ENCODE measurements at regions not wholly inside any gene's neighbourhood (a gene's known extent, or its start where the extent isn't known, plus 50 kb on each side); places are given as distances from the start of the nearest gene placed in this dataset.
A peak's percentile ranks its signal among the peaks of the same experiment; 100 is the strongest.
"Not testable (repeated sequence)": the region's sequence is repeated elsewhere in the genome, so short reads cannot be mapped to it uniquely, and the experiment has no call there.

DNA sequence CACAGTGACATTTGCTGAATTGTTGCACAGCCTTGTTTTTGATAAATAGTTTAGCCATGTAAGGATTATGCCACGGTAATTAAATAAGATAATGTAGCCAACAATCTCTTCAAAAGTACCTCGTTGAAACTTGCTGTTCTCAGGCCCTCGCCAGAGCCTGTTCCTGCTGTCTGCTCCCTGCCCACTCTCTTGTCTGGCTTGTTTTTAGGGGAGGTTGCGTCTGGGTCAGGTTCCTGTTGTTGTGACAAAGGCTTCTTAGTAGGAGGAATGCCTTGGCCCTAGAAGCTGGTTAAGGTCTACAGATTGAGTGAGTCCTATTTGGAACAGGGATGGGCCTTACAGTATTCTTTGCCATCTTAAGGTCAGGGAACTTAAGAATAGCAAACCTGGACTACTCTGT is 294.0 kb upstream of the NOTCH2NLA start:
- H3K9me3 ChIP-seq (ENCODE audit: control insufficient read depth in 2 of 2, insufficient read depth in 1 of 2, low read depth in 1 of 2, low read length in 1 of 2); H3K4me3 ChIP-seq (ENCODE audit: low read depth in 1 of 2, low read length in 2 of 2); H3K4me1 ChIP-seq (ENCODE audit: control insufficient read depth in 2 of 2, insufficient read depth in 2 of 2, low read length in 1 of 2); H3K27me3 ChIP-seq (ENCODE audit: control insufficient read depth in 1 of 2, insufficient read depth in 2 of 2, low read length in 2 of 2); H3K27ac ChIP-seq (ENCODE audit: low read depth in 2 of 2, low read length in 1 of 2); H3K36me3 ChIP-seq (ENCODE audit: control insufficient read depth in 2 of 2, insufficient read depth in 2 of 2, low read length in 1 of 2): not testable (repeated sequence)
- no CpG with 5 or more reads among the region's 4 CpGs for WGBS, 2 donors

DNA sequence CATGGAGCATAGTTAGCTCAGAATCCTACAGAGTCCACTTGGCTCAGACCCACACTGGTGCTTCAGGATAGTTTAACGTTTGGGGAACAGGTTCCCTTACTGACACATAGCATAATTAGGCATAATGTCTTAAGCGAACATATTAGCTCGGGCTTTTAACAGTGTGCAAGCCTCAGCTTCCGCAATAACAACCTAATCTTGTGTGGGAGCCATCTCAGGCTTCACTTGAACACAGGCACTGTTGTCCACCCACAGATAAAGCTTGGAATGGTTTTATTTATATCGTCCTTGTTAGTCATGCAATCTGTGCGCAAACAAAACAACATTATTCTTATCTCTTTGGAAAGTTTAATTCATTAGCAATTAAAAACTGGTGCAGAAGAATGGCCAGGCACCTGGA is 293.5 kb upstream of the NOTCH2NLA start:
- H3K27ac ChIP-seq (ENCODE audit: low read depth in 2 of 2, low read length in 1 of 2) = not testable (repeated sequence)

DNA sequence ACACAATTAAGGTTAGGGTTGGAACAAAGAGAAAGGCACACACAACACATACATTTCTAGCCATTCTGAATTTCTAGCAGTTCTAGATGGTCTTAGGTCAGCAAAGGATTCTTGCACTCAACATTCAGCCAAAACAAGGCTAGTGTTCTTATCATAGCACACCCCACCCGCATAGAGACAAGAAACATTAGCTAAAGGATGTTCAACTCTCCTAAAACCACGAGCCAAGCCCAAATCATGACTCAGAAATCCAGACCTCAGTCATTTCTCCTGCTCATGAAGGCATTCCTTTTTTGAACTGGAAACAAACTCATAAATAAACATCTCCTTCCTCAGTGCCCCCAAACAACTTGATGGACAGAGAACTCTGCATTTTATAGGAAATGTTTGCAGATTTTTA is 293.0 kb upstream of the NOTCH2NLA start:
- not testable (repeated sequence) for H3K4me1 ChIP-seq (ENCODE audit: control insufficient read depth in 2 of 2, insufficient read depth in 2 of 2, low read length in 1 of 2); H3K27ac ChIP-seq (ENCODE audit: low read depth in 2 of 2, low read length in 1 of 2); H3K36me3 ChIP-seq (ENCODE audit: control insufficient read depth in 2 of 2, insufficient read depth in 2 of 2, low read length in 1 of 2); H3K4me3 ChIP-seq (ENCODE audit: low read depth in 1 of 2, low read length in 2 of 2); H3K27me3 ChIP-seq (ENCODE audit: control insufficient read depth in 1 of 2, insufficient read depth in 2 of 2, low read length in 2 of 2); H3K9me3 ChIP-seq (ENCODE audit: control insufficient read depth in 2 of 2, insufficient read depth in 1 of 2, low read depth in 1 of 2, low read length in 1 of 2)
- no CpG with 5 or more reads among the region's 2 CpGs for WGBS, 2 donors

More for the DNA sequence above, 293.5 kb upstream of the NOTCH2NLA start:
- no CpG with 5 or more reads among the region's 6 CpGs for WGBS, 2 donors
- not testable (repeated sequence) for H3K4me3 ChIP-seq (ENCODE audit: low read depth in 1 of 2, low read length in 2 of 2); H3K36me3 ChIP-seq (ENCODE audit: control insufficient read depth in 2 of 2, insufficient read depth in 2 of 2, low read length in 1 of 2); H3K4me1 ChIP-seq (ENCODE audit: control insufficient read depth in 2 of 2, insufficient read depth in 2 of 2, low read length in 1 of 2); H3K27me3 ChIP-seq (ENCODE audit: control insufficient read depth in 1 of 2, insufficient read depth in 2 of 2, low read length in 2 of 2); H3K9me3 ChIP-seq (ENCODE audit: control insufficient read depth in 2 of 2, insufficient read depth in 1 of 2, low read depth in 1 of 2, low read length in 1 of 2)

DNA sequence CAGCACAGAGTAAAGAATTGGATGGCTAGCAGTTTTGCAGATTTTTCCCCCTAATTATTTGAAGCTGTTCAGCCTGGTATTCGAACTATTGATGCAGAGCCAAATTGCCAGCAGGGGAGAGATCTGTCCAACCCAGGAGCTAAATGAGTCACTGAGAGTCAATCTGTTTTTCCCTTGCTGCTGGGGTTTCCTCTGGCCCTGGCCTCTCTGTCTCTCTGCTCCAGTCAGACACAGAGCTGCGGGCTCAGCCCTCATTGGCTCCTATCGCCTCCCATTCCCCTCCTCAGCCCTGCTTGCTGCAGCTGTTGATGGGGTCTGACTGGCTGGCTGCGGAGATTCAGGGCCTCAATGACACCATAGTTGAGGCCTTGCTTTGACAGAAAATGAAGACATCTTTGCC is 284.9 kb upstream of the NOTCH2NLA start:
- not testable (repeated sequence) for H3K9me3 ChIP-seq (ENCODE audit: control insufficient read depth in 2 of 2, insufficient read depth in 1 of 2, low read depth in 1 of 2, low read length in 1 of 2); H3K36me3 ChIP-seq (ENCODE audit: control insufficient read depth in 2 of 2, insufficient read depth in 2 of 2, low read length in 1 of 2); H3K4me3 ChIP-seq (ENCODE audit: low read depth in 1 of 2, low read length in 2 of 2); H3K27me3 ChIP-seq (ENCODE audit: control insufficient read depth in 1 of 2, insufficient read depth in 2 of 2, low read length in 2 of 2); H3K4me1 ChIP-seq (ENCODE audit: control insufficient read depth in 2 of 2, insufficient read depth in 2 of 2, low read length in 1 of 2); H3K27ac ChIP-seq (ENCODE audit: low read depth in 2 of 2, low read length in 1 of 2)
- WGBS, 2 donors = no CpG with 5 or more reads among the region's 4 CpGs

DNA sequence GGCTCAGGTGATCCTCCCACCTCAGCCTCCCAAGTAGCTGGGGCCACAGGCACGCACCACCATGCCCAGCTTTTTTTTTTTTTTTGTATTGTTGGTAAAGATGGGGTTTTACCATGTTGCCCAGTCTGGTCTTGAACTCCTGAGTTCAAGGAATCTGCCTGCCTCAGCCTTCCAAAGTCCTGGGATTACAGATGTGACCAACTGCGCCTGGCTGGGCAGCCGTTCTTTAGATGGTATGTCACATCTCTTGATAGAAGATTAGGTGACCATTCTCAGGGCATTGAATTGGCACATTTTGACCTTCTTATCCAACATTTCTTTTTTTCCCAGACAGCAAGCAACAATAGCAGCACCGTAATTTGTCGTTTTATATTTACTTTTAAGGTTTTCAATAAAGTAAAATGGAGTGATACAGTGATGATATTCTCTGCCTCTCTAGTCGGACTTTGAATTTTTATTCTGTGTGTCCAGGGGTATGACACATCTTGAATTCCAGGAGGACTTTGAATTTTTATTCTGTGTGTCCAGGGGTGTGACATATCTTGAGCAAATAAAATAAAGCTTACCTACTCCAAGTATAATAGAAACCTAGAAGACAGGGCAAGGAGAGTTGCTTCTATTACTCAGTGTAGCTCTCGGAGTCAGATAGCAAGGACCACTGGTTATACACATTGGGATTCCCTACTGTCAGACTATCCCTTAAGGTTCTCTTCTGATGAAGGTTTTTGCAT is 282.4 kb upstream of the NOTCH2NLA start:
- not testable (repeated sequence) for H3K27me3 ChIP-seq (ENCODE audit: control insufficient read depth in 1 of 2, insufficient read depth in 2 of 2, low read length in 2 of 2); H3K36me3 ChIP-seq (ENCODE audit: control insufficient read depth in 2 of 2, insufficient read depth in 2 of 2, low read length in 1 of 2); H3K4me1 ChIP-seq (ENCODE audit: control insufficient read depth in 2 of 2, insufficient read depth in 2 of 2, low read length in 1 of 2); H3K9me3 ChIP-seq (ENCODE audit: control insufficient read depth in 2 of 2, insufficient read depth in 1 of 2, low read depth in 1 of 2, low read length in 1 of 2); H3K4me3 ChIP-seq (ENCODE audit: low read depth in 1 of 2, low read length in 2 of 2); H3K27ac ChIP-seq (ENCODE audit: low read depth in 2 of 2, low read length in 1 of 2)
- 90 to 96% methylated on average over 2 of the region's 7 CpGs for WGBS, 2 donors

DNA sequence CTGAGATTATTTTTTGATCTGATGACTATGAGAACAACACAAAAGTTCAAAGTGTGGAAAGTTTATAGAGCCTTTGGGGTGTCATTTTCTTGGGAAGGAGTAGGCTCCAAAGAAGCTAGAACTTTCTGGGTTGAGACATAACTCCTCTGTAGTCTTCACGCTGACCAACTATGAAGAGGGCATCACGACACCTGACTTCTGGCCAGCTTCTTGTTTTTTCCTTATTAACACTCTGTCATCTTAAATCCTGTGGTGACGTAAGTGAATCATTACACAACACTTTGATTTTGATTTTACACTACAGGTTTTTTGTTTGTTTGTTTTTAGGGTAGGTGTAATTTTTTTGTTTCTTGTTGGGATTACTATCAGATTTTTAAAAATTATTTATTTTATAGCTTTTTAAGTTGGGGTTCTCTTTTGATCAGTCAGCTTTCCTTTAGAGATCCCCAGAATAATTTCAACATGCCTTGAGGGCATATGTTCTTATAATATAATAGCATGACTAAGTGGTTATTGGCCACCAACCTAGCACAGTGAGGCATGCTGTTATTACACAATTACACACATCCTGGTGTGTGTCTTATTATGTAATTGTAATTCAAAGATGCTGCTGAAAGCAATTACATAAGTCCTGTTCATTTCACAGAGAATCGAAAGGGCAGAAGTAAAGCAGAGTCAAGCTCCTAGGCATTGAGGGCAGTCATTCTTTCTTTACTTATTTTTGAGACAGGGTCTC is 281.6 kb upstream of the NOTCH2NLA start:
- not testable (repeated sequence) for H3K4me3 ChIP-seq (ENCODE audit: low read depth in 1 of 2, low read length in 2 of 2); H3K9me3 ChIP-seq (ENCODE audit: control insufficient read depth in 2 of 2, insufficient read depth in 1 of 2, low read depth in 1 of 2, low read length in 1 of 2); H3K27ac ChIP-seq (ENCODE audit: low read depth in 2 of 2, low read length in 1 of 2); H3K4me1 ChIP-seq (ENCODE audit: control insufficient read depth in 2 of 2, insufficient read depth in 2 of 2, low read length in 1 of 2); H3K36me3 ChIP-seq (ENCODE audit: control insufficient read depth in 2 of 2, insufficient read depth in 2 of 2, low read length in 1 of 2); H3K27me3 ChIP-seq (ENCODE audit: control insufficient read depth in 1 of 2, insufficient read depth in 2 of 2, low read length in 2 of 2)
- WGBS, 2 donors = no CpG with 5 or more reads among the region's 4 CpGs

DNA sequence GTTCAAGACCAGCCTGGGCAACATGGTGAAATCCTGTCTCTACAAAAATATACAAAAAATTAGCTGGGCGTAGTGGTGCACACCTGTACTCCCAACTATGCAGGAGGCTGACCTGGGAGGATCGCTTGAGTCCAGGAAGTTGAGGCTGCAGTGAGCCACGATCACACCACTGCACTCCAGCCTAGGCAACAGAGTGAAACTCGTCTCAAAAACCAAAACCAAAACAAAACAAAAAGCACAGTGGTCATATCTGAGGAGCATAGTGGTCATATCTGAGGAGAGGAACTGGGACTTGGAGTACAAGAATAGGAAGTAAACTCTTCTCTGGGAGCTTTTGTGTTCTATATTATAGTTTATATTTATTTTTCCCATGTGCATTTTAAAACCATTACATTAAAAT is 275.3 kb upstream of the NOTCH2NLA start:
- not testable (repeated sequence) for H3K9me3 ChIP-seq (ENCODE audit: control insufficient read depth in 2 of 2, insufficient read depth in 1 of 2, low read depth in 1 of 2, low read length in 1 of 2); H3K27me3 ChIP-seq (ENCODE audit: control insufficient read depth in 1 of 2, insufficient read depth in 2 of 2, low read length in 2 of 2)
- 88 to 100% methylated on average over 1 to 3 of the region's 4 CpGs for WGBS, 2 donors

DNA sequence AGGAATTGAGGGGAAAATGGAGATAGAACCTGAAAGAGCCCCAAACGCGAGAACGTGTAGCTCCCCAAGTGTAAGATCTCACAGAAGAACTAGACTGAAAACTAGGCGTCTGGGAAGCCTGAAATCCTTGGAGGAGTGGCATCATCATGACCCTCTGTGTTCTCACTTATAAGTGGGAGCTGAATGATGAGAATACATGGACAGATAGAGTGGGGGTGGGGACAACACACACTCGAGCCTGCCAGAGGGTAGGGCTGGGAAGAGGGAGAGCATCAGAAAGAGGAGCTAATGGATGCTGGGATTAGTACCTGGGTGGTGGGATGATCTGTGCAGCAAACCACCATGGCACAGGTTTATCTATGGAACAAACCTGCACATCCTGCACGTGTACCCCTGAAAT is 258.7 kb upstream of the NOTCH2NLA start:
- H3K9me3 ChIP-seq (ENCODE audit: control insufficient read depth in 2 of 2, insufficient read depth in 1 of 2, low read depth in 1 of 2, low read length in 1 of 2); H3K4me1 ChIP-seq (ENCODE audit: control insufficient read depth in 2 of 2, insufficient read depth in 2 of 2, low read length in 1 of 2); H3K4me3 ChIP-seq (ENCODE audit: low read depth in 1 of 2, low read length in 2 of 2); H3K36me3 ChIP-seq (ENCODE audit: control insufficient read depth in 2 of 2, insufficient read depth in 2 of 2, low read length in 1 of 2); H3K27ac ChIP-seq (ENCODE audit: low read depth in 2 of 2, low read length in 1 of 2); H3K27me3 ChIP-seq (ENCODE audit: control insufficient read depth in 1 of 2, insufficient read depth in 2 of 2, low read length in 2 of 2): not testable (repeated sequence)
- WGBS, 2 donors = no CpG with 5 or more reads among the region's 6 CpGs

More for the DNA sequence above, 275.3 kb upstream of the NOTCH2NLA start:
- H3K36me3 ChIP-seq (ENCODE audit: control insufficient read depth in 2 of 2, insufficient read depth in 2 of 2, low read length in 1 of 2); H3K4me1 ChIP-seq (ENCODE audit: control insufficient read depth in 2 of 2, insufficient read depth in 2 of 2, low read length in 1 of 2); H3K27ac ChIP-seq (ENCODE audit: low read depth in 2 of 2, low read length in 1 of 2); H3K4me3 ChIP-seq (ENCODE audit: low read depth in 1 of 2, low read length in 2 of 2): not testable (repeated sequence)

DNA sequence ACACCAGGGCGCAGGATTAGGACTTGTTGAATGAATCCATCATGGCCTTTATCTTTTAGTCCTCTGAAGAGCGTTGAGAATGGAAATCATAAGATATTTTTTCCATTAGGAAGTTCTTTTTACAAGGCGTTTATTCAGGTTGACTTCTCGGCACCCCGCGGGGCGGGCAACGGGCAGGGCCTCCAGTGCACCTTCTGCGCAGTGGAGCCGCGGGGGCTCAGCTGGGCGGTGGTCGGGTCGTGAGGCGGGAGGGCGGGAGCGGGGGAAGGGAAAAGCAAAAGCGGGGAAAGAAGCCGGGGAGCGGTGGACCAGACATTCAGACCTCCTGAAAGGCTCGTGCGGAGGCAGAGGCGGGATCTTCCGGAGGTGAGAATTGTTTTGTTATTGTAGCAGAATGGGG is 258.3 kb upstream of the NOTCH2NLA start:
- not testable (repeated sequence) for H3K36me3 ChIP-seq (ENCODE audit: control insufficient read depth in 2 of 2, insufficient read depth in 2 of 2, low read length in 1 of 2); H3K9me3 ChIP-seq (ENCODE audit: control insufficient read depth in 2 of 2, insufficient read depth in 1 of 2, low read depth in 1 of 2, low read length in 1 of 2); H3K27me3 ChIP-seq (ENCODE audit: control insufficient read depth in 1 of 2, insufficient read depth in 2 of 2, low read length in 2 of 2); H3K4me1 ChIP-seq (ENCODE audit: control insufficient read depth in 2 of 2, insufficient read depth in 2 of 2, low read length in 1 of 2); H3K27ac ChIP-seq (ENCODE audit: low read depth in 2 of 2, low read length in 1 of 2)
- WGBS, 2 donors = 4 to 8% methylated on average over 2 to 12 of the region's 24 CpGs
- H3K4me3 ChIP-seq (ENCODE audit: low read depth in 1 of 2, low read length in 2 of 2) = peak overlapping the region in 1 of 2 donors; percentile 15
